IMR-90 (cell line): ENCODE measurements at regions not wholly inside any gene's neighbourhood (a gene's known extent, or its start where the extent isn't known, plus 50 kb on each side); places are given as distances from the start of the nearest gene placed in this dataset.

Source experiments
- ATAC-seq: fragments of 200-7000 bp; cut with Tn5 transposase; 2 replicates; pipeline ENCODE4 v1.9.1; 2020; ENCODE audit warnings: low read depth, mild to moderate bottlenecking, moderate library complexity
- BruUV-seq: library from RNA; stranded (reverse); fragments of 400-500 nt; replicated peaks from 2 replicates; lab custom pipeline; 2021; lab: Mats Ljungman, UMichigan
- CTCF ChIA-PET: fragments of 300-600 bp; formaldehyde crosslinking; extraction: SDS; loops from one replicate; lab custom pipeline; 2021; ENCODE audit warnings: antibody characterized with exemption; lab: Yijun Ruan, JAX
- POLR2A ChIA-PET: fragments of 300-600 bp; sonication (Branson Sonifier 250); formaldehyde crosslinking; loops from one replicate; lab custom pipeline; 2022; ENCODE audit warnings: antibody characterized with exemption; ENCODE audit not compliant: unreplicated experiment; lab: Charles Lee
- DNase-seq: peaks from one replicate; pipeline ENCODE4 v3.0.0; 2013
- H2AFZ ChIP-seq: replicated peaks from 2 replicates; pipeline ENCODE3; 2013; ENCODE audit warnings: low read length, mild to moderate bottlenecking; ENCODE audit not compliant: poor library complexity
- H2AK5ac ChIP-seq: 2 replicates; pipeline ENCODE4 v1.6.1; 2013; ENCODE audit warnings: low read depth, low read length, inconsistent platforms
- H2AK9ac ChIP-seq: replicated peaks from 2 replicates; pipeline ENCODE3; 2013; ENCODE audit warnings: mild to moderate bottlenecking, low read depth, low read length, moderate library complexity; ENCODE audit not compliant: poor library complexity
- H2BK120ac ChIP-seq: 2 replicates; pipeline ENCODE4 v1.6.1; 2013; ENCODE audit warnings: low read depth, low read length, inconsistent platforms
- H2BK15ac ChIP-seq: 3 replicates; pipeline ENCODE4 v1.6.1; 2013; ENCODE audit warnings: low read depth, low read length, inconsistent platforms
- H2BK20ac ChIP-seq: 2 replicates; pipeline ENCODE4 v1.6.1; 2013; ENCODE audit warnings: low read depth, mild to moderate bottlenecking, inconsistent platforms, low read length, moderate library complexity
- H2BK5ac ChIP-seq: 2 replicates; pipeline ENCODE4 v1.6.1; 2013; ENCODE audit warnings: mild to moderate bottlenecking, low read depth, low read length, inconsistent platforms; ENCODE audit not compliant: poor library complexity, severe bottlenecking
- H3K14ac ChIP-seq: replicated peaks from 2 replicates; pipeline ENCODE4 v1.6.1; 2013; ENCODE audit warnings: low read depth, low read length, inconsistent platforms
- H3K18ac ChIP-seq: 2 replicates; pipeline ENCODE4 v1.6.1; 2013; ENCODE audit warnings: low read depth, low read length, control low read depth
- H3K23ac ChIP-seq: 2 replicates; pipeline ENCODE4 v1.6.1; 2013; ENCODE audit warnings: low read depth, low read length, inconsistent platforms
- H3K27ac ChIP-seq: 2 replicates; pipeline ENCODE4 v1.5.1; 2013; ENCODE audit warnings: mild to moderate bottlenecking, control low read depth, low read length; ENCODE audit not compliant: insufficient read depth
- H3K27me3 ChIP-seq: 2 replicates; pipeline ENCODE4 v1.6.1; 2013; ENCODE audit warnings: low read length; ENCODE audit not compliant: control insufficient read depth, insufficient read depth
- H3K36me3 ChIP-seq: 2 replicates; pipeline ENCODE4 v1.6.1; 2013; ENCODE audit warnings: low read length, mixed read lengths; ENCODE audit not compliant: control insufficient read depth, insufficient read depth
- H3K4ac ChIP-seq: 2 replicates; pipeline ENCODE4 v1.6.1; 2013; ENCODE audit warnings: low read depth, low read length, inconsistent platforms
- H3K4me1 ChIP-seq: 2 replicates; pipeline ENCODE4 v1.6.1; 2013; ENCODE audit warnings: low read length, mixed read lengths; ENCODE audit not compliant: control insufficient read depth, insufficient read depth
- H3K4me2 ChIP-seq: 2 replicates; pipeline ENCODE4 v1.6.1; 2013; ENCODE audit warnings: low read depth, mild to moderate bottlenecking, control low read depth, low read length, moderate library complexity
- H3K4me3 ChIP-seq: 2 replicates; pipeline ENCODE4 v1.5.1; 2013; ENCODE audit warnings: low read depth, mild to moderate bottlenecking, control low read depth, low read length, moderate library complexity; ENCODE audit not compliant: insufficient read depth
- H3K56ac ChIP-seq: 2 replicates; pipeline ENCODE4 v1.6.1; 2013; ENCODE audit warnings: low read length, inconsistent platforms; ENCODE audit not compliant: insufficient read depth; ENCODE audit errors: extremely low read depth
- H3K79me1 ChIP-seq, 2 experiments: 2 replicates each; pipeline ENCODE4 v1.6.1; 2013; ENCODE audit warnings: low read length in 2 of 2, inconsistent platforms in 1 of 2, low read depth in 1 of 2
- H3K9ac ChIP-seq: 2 replicates; pipeline ENCODE4 v1.6.1; 2013; ENCODE audit warnings: low read depth, low read length, control low read depth
- H3K9me1 ChIP-seq: 2 replicates; pipeline ENCODE4 v1.6.1; 2013; ENCODE audit warnings: low read length, inconsistent platforms; ENCODE audit not compliant: insufficient read depth
- H3K9me3 ChIP-seq: 2 replicates; pipeline ENCODE4 v1.6.1; 2013; ENCODE audit warnings: low read length; ENCODE audit not compliant: control insufficient read depth, insufficient read depth
- H4K20me1 ChIP-seq: 2 replicates; pipeline ENCODE4 v1.6.1; 2013; ENCODE audit warnings: low read length, inconsistent platforms; ENCODE audit not compliant: insufficient read depth
- H4K5ac ChIP-seq: 2 replicates; pipeline ENCODE4 v1.6.1; 2013; ENCODE audit warnings: mild to moderate bottlenecking, low read depth, low read length, control low read depth
- H4K8ac ChIP-seq, 2 experiments: 2 replicates each; pipeline ENCODE4 v1.6.1; 2013; ENCODE audit warnings: low read depth in 2 of 2, low read length in 2 of 2, control low read depth in 1 of 2, inconsistent platforms in 1 of 2
- H4K91ac ChIP-seq: 2 replicates; pipeline ENCODE4 v1.6.1; 2013; ENCODE audit warnings: low read depth, low read length, inconsistent platforms; ENCODE audit not compliant: insufficient read depth
- BHLHE40 ChIP-seq: fragments of 150-350 bp; IDR thresholded peaks from 2 replicates; pipeline ENCODE4 v1.6.1; 2016; ENCODE audit warnings: mild to moderate bottlenecking, low read depth, low read length
- CEBPB ChIP-seq: IDR thresholded peaks from 2 replicates; pipeline ENCODE4 v1.6.1; 2012; ENCODE audit warnings: low read depth, low read length, improper control_type of control experiment
- CHD1 ChIP-seq: IDR thresholded peaks from 2 replicates; pipeline ENCODE4 v1.6.1; 2012; ENCODE audit warnings: low read depth, low read length, improper control_type of control experiment
- CTCF ChIP-seq: conservative IDR thresholded peaks from 2 replicates; pipeline ENCODE4 v1.5.1; 2012; ENCODE audit warnings: mild to moderate bottlenecking, low read depth, low read length, improper control_type of control experiment
- ELK1 ChIP-seq: fragments of 150-350 bp; IDR thresholded peaks from 2 replicates; pipeline ENCODE4 v1.6.1; 2016; ENCODE audit warnings: low read depth, mild to moderate bottlenecking, low read length, moderate library complexity, borderline replicate concordance
- FOS ChIP-seq: fragments of 150-350 bp; IDR thresholded peaks from 2 replicates; pipeline ENCODE4 v1.6.1; 2016; ENCODE audit warnings: low read depth, low read length
- MAFK ChIP-seq: IDR thresholded peaks from 2 replicates; pipeline ENCODE4 v1.6.1; 2012; ENCODE audit warnings: low read depth, low read length, improper control_type of control experiment
- MAZ ChIP-seq: IDR thresholded peaks from 2 replicates; pipeline ENCODE4 v1.6.1; 2012; ENCODE audit warnings: low read depth, mild to moderate bottlenecking, low read length, improper control_type of control experiment, moderate library complexity, borderline replicate concordance
- MXI1 ChIP-seq: IDR thresholded peaks from 2 replicates; pipeline ENCODE4 v1.6.1; 2012; ENCODE audit warnings: low read depth, mild to moderate bottlenecking, low read length, moderate library complexity, borderline replicate concordance
- NFE2L2 ChIP-seq: fragments of 150-350 bp; IDR thresholded peaks from 2 replicates; pipeline ENCODE4 v1.6.1; 2016; ENCODE audit warnings: low read depth, mild to moderate bottlenecking, low read length
- POLR2A ChIP-seq: IDR thresholded peaks from 2 replicates; pipeline ENCODE4 v1.6.1; 2012; ENCODE audit warnings: mild to moderate bottlenecking, low read depth, low read length
- RAD21 ChIP-seq: IDR thresholded peaks from 2 replicates; pipeline ENCODE4 v1.6.1; 2012; ENCODE audit warnings: low read length, improper control_type of control experiment
- RCOR1 ChIP-seq: IDR thresholded peaks from 2 replicates; pipeline ENCODE4 v1.6.1; 2012; ENCODE audit warnings: mild to moderate bottlenecking, low read length, improper control_type of control experiment; ENCODE audit not compliant: insufficient replicate concordance
- SMC3 ChIP-seq: fragments of 150-350 bp; IDR thresholded peaks from 2 replicates; pipeline ENCODE4 v1.6.1; 2016; ENCODE audit warnings: low read depth, mild to moderate bottlenecking, antibody characterized with exemption, low read length, moderate library complexity
- WGBS, 2 experiments: methylation state at CpG; one replicate each; pipeline versions ENCODE4 v1.1.5 to v1.1.7; 2013; ENCODE audit warnings: missing lambda C conversion rate in 2 of 2; ENCODE audit not compliant: insufficient read length in 1 of 2; ENCODE audit errors: extremely low coverage in 2 of 2; 5-methylcytosine and 5-hydroxymethylcytosine counted together
- dilution Hi-C: fragments of 300-500 bp; cut with HindIII; formaldehyde crosslinking; loops from one replicate; pipeline ENCODE4 v1.14.3; 2018; ENCODE audit warnings: low sequenced_read_pairs; ENCODE audit not compliant: unreplicated experiment
- in situ Hi-C: fragments of 300-500 bp; cut with MboI; formaldehyde crosslinking; loops from 3 replicates; pipeline ENCODE4 v1.14.3; 2019; ENCODE audit warnings: low sequenced_read_pairs, inconsistent platforms, mixed read lengths
- intact Hi-C: fragments of 100-400 bp; cut with micrococcal nuclease; formaldehyde crosslinking; loops from 2 replicates; pipeline ENCODE4 v1.10.0; 2022
- TF ChIP-seq, protein P1 (sequence below): fragments of 150-350 bp; IDR thresholded peaks from 2 replicates; pipeline ENCODE4 v1.6.1; 2017; ENCODE audit warnings: mild to moderate bottlenecking, antibody characterized with exemption, low read length, low read depth

GRCh38 chr9:89659473-89659872 is 54.7 kb downstream of the GADD45G start:
- H3K36me3 ChIP-seq = no peaks in the 10 kb centered on the region
- H3K27ac ChIP-seq = no peak overlapping the region
- no peak overlapping the region for H3K23ac ChIP-seq
- no peak overlapping the region for H3K56ac ChIP-seq
- no peaks in the 10 kb centered on the region for H3K9me1 ChIP-seq
- no TSS peak for BruUV-seq
- H4K20me1 ChIP-seq = no peaks in the 10 kb centered on the region
- POLR2A ChIA-PET = no interaction called here
- no peak overlapping the region for H4K5ac ChIP-seq
- TF ChIP-seq CEBPB (no peak), MAFK (no peak), ELK1 (no peak), SMC3 (no peak), RAD21 (no peak), CTCF (no peak), POLR2A (no peak), NFE2L2 (no peak), FOS (no peak), BHLHE40 (no peak), RCOR1 (no peak), MAZ (no peak), CHD1 (no peak), MXI1 (no peak)
- TF ChIP-seq, protein P1, sequence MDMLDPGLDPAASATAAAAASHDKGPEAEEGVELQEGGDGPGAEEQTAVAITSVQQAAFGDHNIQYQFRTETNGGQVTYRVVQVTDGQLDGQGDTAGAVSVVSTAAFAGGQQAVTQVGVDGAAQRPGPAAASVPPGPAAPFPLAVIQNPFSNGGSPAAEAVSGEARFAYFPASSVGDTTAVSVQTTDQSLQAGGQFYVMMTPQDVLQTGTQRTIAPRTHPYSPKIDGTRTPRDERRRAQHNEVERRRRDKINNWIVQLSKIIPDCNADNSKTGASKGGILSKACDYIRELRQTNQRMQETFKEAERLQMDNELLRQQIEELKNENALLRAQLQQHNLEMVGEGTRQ = no peak
- ATAC-seq = no peak
- no peak overlapping the region for H3K14ac ChIP-seq
- H2AK5ac ChIP-seq = no peak overlapping the region
- H3K4me1 ChIP-seq = no peaks in the 10 kb centered on the region; the same call in 1 of the 2 replicates
- no peak overlapping the region for H4K8ac ChIP-seq
- H2AFZ ChIP-seq = no peak overlapping the region
- H4K91ac ChIP-seq = no peak overlapping the region
- in situ Hi-C loops = no loop called here
- no peak overlapping the region for H2BK20ac ChIP-seq
- H3K4me3 ChIP-seq = no peak overlapping the region
- no peak overlapping the region for H2BK15ac ChIP-seq
- intact Hi-C loops = no loop called here
- CTCF ChIA-PET = no interaction called here
- 74% methylated on average over 8 of the region's 9 CpGs; no CpG with 5 or more reads in 1 of the 2 experiments for WGBS, 2 experiments
- no peak overlapping the region for H2BK5ac ChIP-seq
- no peak for DNase-seq
- dilution Hi-C loops = no loop called here
- no peak overlapping the region for H2AK9ac ChIP-seq
- H3K4ac ChIP-seq = no peak overlapping the region
- H3K27me3 ChIP-seq = peaks cover 5% of the 10 kb centered on the region; the same call in 1 of the 2 replicates
- no peaks in the 10 kb centered on the region for H3K79me1 ChIP-seq
- H3K9me3 ChIP-seq = no peaks in the 10 kb centered on the region
- no peak overlapping the region for H3K18ac ChIP-seq
- no peak overlapping the region for H3K9ac ChIP-seq
- H2BK120ac ChIP-seq = no peak overlapping the region
- no peak overlapping the region for H3K4me2 ChIP-seq
